ENCODE measurements at regions not wholly inside any gene's neighbourhood (a gene's known extent, or its start where the extent isn't known, plus 50 kb on each side); places are given as distances from the start of the nearest gene placed in this dataset.

DNA sequence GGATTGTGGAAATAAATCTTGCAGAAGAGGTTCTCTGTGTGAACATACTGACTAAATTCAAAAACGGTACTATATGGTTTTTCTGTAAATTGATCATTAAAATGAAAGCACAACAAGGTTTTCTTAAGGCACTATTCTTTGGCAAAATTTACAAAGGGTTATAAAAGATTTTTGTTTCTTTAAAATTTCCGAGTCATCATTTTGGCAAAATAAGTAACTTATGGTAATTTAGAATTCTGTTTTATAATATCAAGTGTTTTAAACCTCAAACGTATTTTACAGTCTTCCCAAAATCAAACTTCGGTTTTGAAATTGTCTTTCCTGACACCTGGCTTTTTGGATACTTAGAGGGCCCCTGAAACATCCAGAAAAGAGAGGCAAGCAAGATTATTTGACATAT, 101.9 kb upstream of the TFPI start:
- Histone ChIP-seq H3K9me1 (ENCODE audit: insufficient read depth, low read length) (no peaks in the 10 kb centered on the region), H3K56ac (ENCODE audit: extremely low read depth, insufficient read depth, low read length) (no peak overlapping the region), H3K18ac (ENCODE audit: low read depth, low read length) (no peak overlapping the region), H2BK20ac (ENCODE audit: low read depth, low read length) (no peak overlapping the region), H4K5ac (ENCODE audit: low read depth, low read length) (no peak overlapping the region), H3K27ac (ENCODE audit: insufficient read depth, low read length) (no peak overlapping the region), H3K4ac (ENCODE audit: low read depth, low read length) (no peak overlapping the region), H3K9ac (ENCODE audit: low read depth, low read length) (no peak overlapping the region), H4K20me1 (ENCODE audit: insufficient read depth, low read length) (no peaks in the 10 kb centered on the region), H4K8ac (ENCODE audit: low read depth in 2 of 2, low read length in 2 of 2) (no peak overlapping the region), H2BK5ac (ENCODE audit: low read depth, low read length, poor library complexity, severe bottlenecking) (no peak overlapping the region), H3K79me1 (ENCODE audit: low read depth in 1 of 2, low read length in 2 of 2) (no peaks in the 10 kb centered on the region), H3K23ac (ENCODE audit: low read depth, low read length) (no peak overlapping the region), H2AK9ac (replicated peaks; ENCODE audit: low read depth, low read length, poor library complexity) (no peak overlapping the region), H2BK15ac (ENCODE audit: low read depth, low read length) (no peak overlapping the region), H2BK120ac (ENCODE audit: low read depth, low read length) (no peak overlapping the region), H3K14ac (replicated peaks; ENCODE audit: low read depth, low read length) (no peak overlapping the region), H3K9me3 (ENCODE audit: control insufficient read depth, insufficient read depth, low read length) (no peaks in the 10 kb centered on the region), H2AK5ac (ENCODE audit: low read depth, low read length) (no peak overlapping the region), H3K4me1 (ENCODE audit: control insufficient read depth, insufficient read depth, low read length) (no peaks in the 10 kb centered on the region), H3K36me3 (ENCODE audit: control insufficient read depth, insufficient read depth, low read length) (no peaks in the 10 kb centered on the region), H3K27me3 (ENCODE audit: control insufficient read depth, insufficient read depth, low read length) (no peaks in the 10 kb centered on the region), H3K4me2 (ENCODE audit: low read depth, low read length) (no peak overlapping the region), H2AFZ (replicated peaks; ENCODE audit: low read length, poor library complexity) (no peak overlapping the region), H4K91ac (ENCODE audit: insufficient read depth, low read depth, low read length) (no peak overlapping the region), H3K4me3 (ENCODE audit: insufficient read depth, low read depth, low read length) (no peak overlapping the region)
- in situ Hi-C loops (cut with MboI; ENCODE audit: low sequenced_read_pairs) (no loop called here), intact Hi-C loops (cut with micrococcal nuclease) (loop anchor here (5.0 kb wide), 2 partner anchors 186 to 856 kb away; no protein-coding TSS in a partner anchor), dilution Hi-C loops (cut with HindIII; ENCODE audit: low sequenced_read_pairs, unreplicated experiment) (no loop called here)
- no TSS peak for BruUV-seq (replicated peaks)
- TF ChIP-seq FOS (IDR thresholded peaks at IDR 0.05; ENCODE audit: low read depth, low read length) (no peak), CEBPB (IDR thresholded peaks at IDR 0.05; ENCODE audit: low read depth, low read length) (no peak), RAD21 (IDR thresholded peaks at IDR 0.05; ENCODE audit: low read length) (no peak), RCOR1 (IDR thresholded peaks at IDR 0.05; ENCODE audit: insufficient replicate concordance, low read length) (no peak), MAFK (IDR thresholded peaks at IDR 0.05; ENCODE audit: low read depth, low read length) (peak; percentile 33)
- TF ChIP-seq, protein P1, sequence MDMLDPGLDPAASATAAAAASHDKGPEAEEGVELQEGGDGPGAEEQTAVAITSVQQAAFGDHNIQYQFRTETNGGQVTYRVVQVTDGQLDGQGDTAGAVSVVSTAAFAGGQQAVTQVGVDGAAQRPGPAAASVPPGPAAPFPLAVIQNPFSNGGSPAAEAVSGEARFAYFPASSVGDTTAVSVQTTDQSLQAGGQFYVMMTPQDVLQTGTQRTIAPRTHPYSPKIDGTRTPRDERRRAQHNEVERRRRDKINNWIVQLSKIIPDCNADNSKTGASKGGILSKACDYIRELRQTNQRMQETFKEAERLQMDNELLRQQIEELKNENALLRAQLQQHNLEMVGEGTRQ (IDR thresholded peaks at IDR 0.05; ENCODE audit: low read depth, low read length): no peak
- TF ChIP-seq, protein P2, sequence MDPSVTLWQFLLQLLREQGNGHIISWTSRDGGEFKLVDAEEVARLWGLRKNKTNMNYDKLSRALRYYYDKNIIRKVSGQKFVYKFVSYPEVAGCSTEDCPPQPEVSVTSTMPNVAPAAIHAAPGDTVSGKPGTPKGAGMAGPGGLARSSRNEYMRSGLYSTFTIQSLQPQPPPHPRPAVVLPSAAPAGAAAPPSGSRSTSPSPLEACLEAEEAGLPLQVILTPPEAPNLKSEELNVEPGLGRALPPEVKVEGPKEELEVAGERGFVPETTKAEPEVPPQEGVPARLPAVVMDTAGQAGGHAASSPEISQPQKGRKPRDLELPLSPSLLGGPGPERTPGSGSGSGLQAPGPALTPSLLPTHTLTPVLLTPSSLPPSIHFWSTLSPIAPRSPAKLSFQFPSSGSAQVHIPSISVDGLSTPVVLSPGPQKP (IDR thresholded peaks at IDR 0.05; ENCODE audit: borderline replicate concordance, low read depth, low read length): no peak
- ChIA-PET POLR2A (ENCODE audit: unreplicated experiment) (no interaction called here), CTCF (no interaction called here)
- DNase-seq: no peak
- ATAC-seq (ENCODE audit: low read depth): no peak
- no CpG with 5 or more reads among the region's 4 CpGs for WGBS, 2 experiments (ENCODE audit: extremely low coverage in 2 of 2, insufficient read length in 1 of 2)
